NT2/D1 (cell line): ENCODE measurements at regions not wholly inside any gene's neighbourhood (a gene's known extent, or its start where the extent isn't known, plus 50 kb on each side); places are given as distances from the start of the nearest gene placed in this dataset.

ENCODE experiments used
- DNase-seq: peaks from one replicate; pipeline ENCODE4 v3.0.0-alpha.2; 2011; ENCODE audit warnings: low read depth, low spot score
- H3K27me3 ChIP-seq: 2 replicates; pipeline ENCODE4 v1.6.0; 2011; ENCODE audit warnings: mild to moderate bottlenecking; ENCODE audit not compliant: insufficient read length, insufficient read depth
- H3K36me3 ChIP-seq: 2 replicates; pipeline ENCODE4 v1.6.1; 2011; ENCODE audit warnings: mild to moderate bottlenecking, low read length, mixed read lengths; ENCODE audit not compliant: insufficient read depth, insufficient read length
- H3K4me1 ChIP-seq: 2 replicates; pipeline ENCODE4 v1.5.1; 2011; ENCODE audit not compliant: insufficient read depth, insufficient read length
- H3K4me3 ChIP-seq: 2 replicates; pipeline ENCODE4 v1.5.1; 2011; ENCODE audit warnings: low read depth; ENCODE audit not compliant: insufficient read length
- H3K9ac ChIP-seq: 2 replicates; pipeline ENCODE4 v1.6.0; 2011; ENCODE audit warnings: low read depth; ENCODE audit not compliant: insufficient read length
- H3K9me3 ChIP-seq: 2 replicates; pipeline ENCODE4 v1.5.1; 2011; ENCODE audit warnings: mild to moderate bottlenecking, low read length; ENCODE audit not compliant: insufficient read depth
- SUZ12 ChIP-seq: IDR thresholded peaks from 2 replicates; pipeline ENCODE4 v1.6.1; 2011; ENCODE audit not compliant: insufficient read length, insufficient read depth; ENCODE audit errors: extremely low read depth
- YY1 ChIP-seq: IDR thresholded peaks from 2 replicates; pipeline ENCODE4 v1.6.1; 2011; ENCODE audit not compliant: insufficient read length, insufficient read depth
- ZNF274 ChIP-seq: IDR thresholded peaks from 2 replicates; pipeline ENCODE4 v1.6.1; 2011; ENCODE audit warnings: mild to moderate bottlenecking, low read depth, low read length

GRCh38 chr2:43038034-43038695, 188.2 kb downstream of the ZFP36L2 start:
- TF ChIP-seq SUZ12 (no peak), ZNF274 (no peak), YY1 (no peak)
- H3K9ac ChIP-seq = no peak overlapping the region
- no peaks in the 10 kb centered on the region for H3K27me3 ChIP-seq
- H3K36me3 ChIP-seq = no peaks in the 10 kb centered on the region
- H3K4me1 ChIP-seq = peaks cover 13% of the 10 kb centered on the region
- no peaks in the 10 kb centered on the region for H3K9me3 ChIP-seq
- H3K4me3 ChIP-seq = no peak overlapping the region
- no peak for DNase-seq

DNA sequence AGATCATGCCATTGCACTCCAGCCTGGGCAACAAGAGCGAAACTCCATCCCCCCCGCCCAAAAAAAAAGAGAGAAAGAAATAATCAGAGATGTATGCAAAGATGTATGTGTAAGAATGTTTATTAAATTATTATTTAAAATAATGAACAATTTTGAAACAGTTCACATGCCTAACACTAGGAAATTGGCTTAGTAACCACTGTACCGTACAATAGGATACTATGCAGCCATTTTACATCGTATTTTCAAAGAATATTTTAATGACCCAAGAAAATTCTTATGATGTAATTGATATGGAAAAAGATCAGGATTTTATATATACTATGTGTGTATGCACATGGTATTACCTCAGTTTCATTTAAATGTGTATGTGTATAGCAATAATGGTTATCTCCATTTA, 190.5 kb downstream of the ZFP36L2 start:
- Histone ChIP-seq H3K9me3 (no peaks in the 10 kb centered on the region), H3K36me3 (no peaks in the 10 kb centered on the region), H3K27me3 (no peaks in the 10 kb centered on the region), H3K9ac (no peak overlapping the region), H3K4me1 (peaks cover 3% of the 10 kb centered on the region), H3K4me3 (no peak overlapping the region)
- TF ChIP-seq SUZ12 = no peak
- TF ChIP-seq YY1 = no peak
- TF ChIP-seq ZNF274 = no peak
- DNase-seq = no peak

DNA sequence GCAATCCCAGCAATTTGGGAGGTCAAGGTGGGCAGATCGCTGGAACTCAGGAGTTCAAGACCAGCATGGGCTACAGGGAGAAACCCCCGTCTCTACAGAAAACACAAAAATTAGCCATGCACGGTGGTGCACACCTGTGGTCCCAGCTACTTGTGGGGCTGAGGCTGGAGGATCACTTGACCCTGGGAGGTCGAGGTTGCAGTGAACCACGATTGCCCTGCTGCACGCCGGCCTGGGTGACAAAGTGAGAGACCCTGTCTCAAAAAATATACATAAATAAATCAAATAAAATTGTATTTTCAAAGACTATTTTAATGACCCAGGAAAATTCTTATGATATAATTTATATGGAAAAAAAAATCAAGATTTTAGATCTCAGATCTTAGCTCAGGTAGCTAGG, 191.5 kb downstream of the ZFP36L2 start:
- H3K36me3 ChIP-seq = no peaks in the 10 kb centered on the region
- no peaks in the 10 kb centered on the region for H3K9me3 ChIP-seq
- no peak overlapping the region for H3K4me3 ChIP-seq
- TF ChIP-seq SUZ12 (no peak), ZNF274 (no peak), YY1 (no peak)
- DNase-seq = no peak
- H3K9ac ChIP-seq = no peak overlapping the region
- H3K4me1 ChIP-seq = no peaks in the 10 kb centered on the region
- no peaks in the 10 kb centered on the region for H3K27me3 ChIP-seq

DNA sequence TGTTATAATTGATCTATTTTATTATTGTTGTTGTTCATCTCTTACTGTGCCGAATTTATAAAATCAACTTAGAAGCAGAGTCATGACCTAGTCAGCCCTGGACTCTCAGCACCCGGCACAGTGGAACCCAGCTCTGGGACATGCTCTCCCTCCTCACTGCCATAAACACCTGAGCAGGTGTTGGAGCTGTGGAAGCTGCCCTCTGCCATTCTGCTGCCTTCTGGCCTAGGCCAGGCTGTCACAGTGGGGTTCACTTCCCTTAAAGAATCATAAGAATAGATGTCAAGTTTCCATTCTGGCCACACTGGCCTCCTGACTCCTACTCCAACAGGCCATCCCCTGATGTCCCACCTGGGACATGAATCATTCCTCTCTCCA, 192.2 kb downstream of the ZFP36L2 start:
- TF ChIP-seq ZNF274 = no peak
- no peak for TF ChIP-seq SUZ12
- TF ChIP-seq YY1 = no peak
- Histone ChIP-seq H3K36me3 (no peaks in the 10 kb centered on the region), H3K4me3 (no peak overlapping the region), H3K9me3 (no peaks in the 10 kb centered on the region), H3K27me3 (no peaks in the 10 kb centered on the region), H3K9ac (no peak overlapping the region), H3K4me1 (no peaks in the 10 kb centered on the region)
- DNase-seq = no peak

DNA sequence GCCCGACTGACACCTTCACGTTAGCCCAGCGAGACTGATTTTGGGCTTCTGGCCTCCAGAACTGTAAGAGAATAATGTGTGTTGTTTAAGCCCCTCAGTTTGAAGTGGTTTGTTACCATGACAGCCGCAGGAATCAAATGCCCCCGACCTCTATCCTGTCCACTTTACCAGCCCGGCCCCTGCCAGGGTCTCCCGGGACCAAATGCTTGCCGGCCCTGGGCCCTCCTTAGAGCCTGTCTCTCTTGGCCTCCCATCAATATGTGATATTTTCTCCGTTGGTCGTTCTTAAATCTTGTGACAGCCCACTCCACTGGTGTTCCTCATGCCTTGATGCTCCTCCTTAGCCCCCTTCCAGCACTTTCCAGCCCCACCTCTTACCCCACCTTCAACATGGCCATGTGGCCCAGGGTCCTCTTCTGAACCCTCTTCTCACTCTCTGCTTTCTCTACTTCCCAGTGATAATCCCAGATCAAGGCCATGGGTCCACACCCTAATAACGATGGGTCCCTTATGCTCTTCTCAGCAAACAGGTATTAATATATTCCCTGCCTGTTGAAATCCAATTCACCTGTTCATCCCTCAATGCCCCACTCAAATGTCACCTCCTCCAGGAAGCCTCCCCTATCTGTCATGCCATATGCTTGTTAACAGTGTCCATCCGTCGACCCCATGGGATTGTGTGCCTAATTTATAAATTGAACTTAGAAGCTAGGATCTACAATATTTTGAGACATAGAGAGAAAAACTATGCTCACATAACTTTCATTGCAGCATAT, 192.8 kb downstream of the ZFP36L2 start:
- Histone ChIP-seq H3K27me3 (no peaks in the 10 kb centered on the region), H3K9me3 (no peaks in the 10 kb centered on the region), H3K4me1 (no peaks in the 10 kb centered on the region), H3K9ac (no peak overlapping the region), H3K4me3 (no peak overlapping the region), H3K36me3 (no peaks in the 10 kb centered on the region)
- TF ChIP-seq YY1 = no peak
- TF ChIP-seq ZNF274 = no peak
- TF ChIP-seq SUZ12 = no peak
- DNase-seq = no peak

GRCh38 chr2:43033016-43033270, 193.5 kb downstream of the ZFP36L2 start:
- H3K9me3 ChIP-seq = no peaks in the 10 kb centered on the region
- H3K36me3 ChIP-seq = no peaks in the 10 kb centered on the region
- no peak overlapping the region for H3K9ac ChIP-seq
- no peaks in the 10 kb centered on the region for H3K4me1 ChIP-seq
- DNase-seq = no peak
- H3K27me3 ChIP-seq = no peaks in the 10 kb centered on the region
- TF ChIP-seq ZNF274 (no peak), YY1 (no peak), SUZ12 (no peak)
- H3K4me3 ChIP-seq = no peak overlapping the region

DNA sequence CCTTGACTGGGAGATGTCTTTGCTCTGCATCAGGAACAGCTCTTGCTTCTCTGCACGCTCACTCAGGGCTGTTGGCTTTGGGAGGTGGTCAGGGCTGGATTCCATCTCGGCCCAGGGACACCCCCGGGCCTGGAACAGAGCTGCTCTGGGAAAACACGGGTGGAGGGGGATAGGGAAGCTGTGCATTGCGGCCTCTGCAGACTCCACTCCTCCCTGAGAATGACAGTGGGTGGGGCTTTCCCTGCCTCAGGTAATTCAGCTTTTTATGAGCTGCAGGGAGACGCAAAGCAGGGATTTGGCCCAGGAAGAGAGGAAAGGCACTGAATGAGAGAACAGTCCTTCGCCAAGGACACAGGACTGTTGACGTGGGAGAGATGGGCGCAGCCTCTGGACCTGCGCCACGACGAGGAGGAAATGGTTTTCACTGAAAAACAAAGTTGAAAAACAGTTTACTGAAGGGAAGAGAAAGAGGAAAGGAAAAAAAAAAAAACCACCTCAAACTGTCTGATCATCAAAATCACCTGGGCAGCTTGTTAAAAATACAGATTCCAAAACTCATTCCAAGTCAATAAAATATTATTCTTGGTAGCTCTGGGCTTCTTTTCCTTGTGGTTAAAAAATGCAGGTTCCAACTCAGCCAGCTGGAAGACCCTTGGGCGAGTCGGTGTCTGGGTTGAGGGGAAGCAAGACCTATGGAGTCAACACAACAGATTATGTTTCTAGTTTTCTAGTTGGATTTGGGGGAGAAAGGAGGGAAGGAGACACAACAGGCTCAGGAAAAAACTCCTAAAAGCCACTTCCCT, 194.0 kb downstream of the ZFP36L2 start:
- no peaks in the 10 kb centered on the region for H3K9me3 ChIP-seq
- DNase-seq = no peak
- no peak overlapping the region for H3K9ac ChIP-seq
- H3K4me1 ChIP-seq = no peaks in the 10 kb centered on the region
- no peak overlapping the region for H3K4me3 ChIP-seq
- H3K36me3 ChIP-seq = no peaks in the 10 kb centered on the region
- no peaks in the 10 kb centered on the region for H3K27me3 ChIP-seq
- no peak for TF ChIP-seq ZNF274
- TF ChIP-seq SUZ12 = no peak
- no peak for TF ChIP-seq YY1
